Thoracic aorta (tissue), 2 donors: ENCODE measurements at regions not wholly inside any gene's neighbourhood (a gene's known extent, or its start where the extent isn't known, plus 50 kb on each side); places are given as distances from the start of the nearest gene placed in this dataset.

Experiments used
- ATAC-seq: fragments of 150-250 bp; one replicate; pipeline ENCODE4 v1.8.0; 2017; ENCODE audit warnings: low read depth; ENCODE audit not compliant: insufficient number of reproducible peaks, low FRiP score
- DNase-seq: peaks from one replicate; pipeline ENCODE4 v3.0.0-alpha.2; 2020; ENCODE audit warnings: low spot score
- H3K27ac ChIP-seq, 2 donors: fragments of 200-600 bp; sonication (generic); 1 replicate in 1 of 2; 2 replicates in 1 of 2; pipeline ENCODE4 v1.5.1; 2016; ENCODE audit warnings: mild to moderate bottlenecking in 2 of 2, moderate library complexity in 2 of 2
- H3K27me3 ChIP-seq: fragments of 200-600 bp; sonication (generic); replicated peaks from 2 replicates; pipeline ENCODE4 v1.6.0; 2016; ENCODE audit warnings: mild to moderate bottlenecking; ENCODE audit not compliant: insufficient read depth
- H3K36me3 ChIP-seq: fragments of 200-600 bp; sonication (generic); one replicate; pipeline ENCODE4 v1.5.1; 2016
- H3K4me1 ChIP-seq, 2 donors: fragments of 200-600 bp; sonication (generic); 1 replicate in 1 of 2; 2 replicates in 1 of 2; pipeline versions ENCODE4 v1.5.1 to v1.6.0; 2016; ENCODE audit warnings: low read depth in 2 of 2, mild to moderate bottlenecking in 1 of 2; ENCODE audit not compliant: control insufficient read depth in 1 of 2
- H3K4me3 ChIP-seq: fragments of 200-600 bp; sonication (generic); 2 replicates; pipeline ENCODE4 v1.5.1; 2016; ENCODE audit warnings: mild to moderate bottlenecking
- H3K9me3 ChIP-seq: fragments of 200-600 bp; sonication (generic); 2 replicates; pipeline ENCODE4 v1.5.1; 2016
- TF ChIP-seq, protein P1 (sequence below): fragments of 200-600 bp; sonication (generic); IDR thresholded peaks from one replicate; pipeline ENCODE4 v1.5.1; 2019; ENCODE audit warnings: antibody characterized with exemption

DNA sequence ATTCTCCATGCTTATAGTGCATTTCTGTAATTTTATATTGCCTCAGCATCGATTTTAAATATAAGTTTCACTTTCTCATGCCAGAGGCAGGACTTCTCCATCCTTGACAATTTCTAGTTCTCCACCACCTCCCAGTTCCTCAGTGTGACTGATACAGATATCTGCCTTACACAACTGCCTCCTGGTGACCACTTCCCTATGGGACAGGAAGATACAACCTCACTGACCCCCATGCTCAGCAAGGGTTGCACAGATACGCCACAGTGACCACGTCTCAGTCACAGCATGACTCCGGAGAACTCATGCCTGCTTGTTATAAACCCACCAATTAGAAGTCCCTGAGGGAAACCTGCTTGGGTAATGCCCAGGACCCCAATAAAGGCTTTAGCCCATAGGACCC, 284.0 kb upstream of the MC4R start:
- ATAC-seq = no peak

DNA sequence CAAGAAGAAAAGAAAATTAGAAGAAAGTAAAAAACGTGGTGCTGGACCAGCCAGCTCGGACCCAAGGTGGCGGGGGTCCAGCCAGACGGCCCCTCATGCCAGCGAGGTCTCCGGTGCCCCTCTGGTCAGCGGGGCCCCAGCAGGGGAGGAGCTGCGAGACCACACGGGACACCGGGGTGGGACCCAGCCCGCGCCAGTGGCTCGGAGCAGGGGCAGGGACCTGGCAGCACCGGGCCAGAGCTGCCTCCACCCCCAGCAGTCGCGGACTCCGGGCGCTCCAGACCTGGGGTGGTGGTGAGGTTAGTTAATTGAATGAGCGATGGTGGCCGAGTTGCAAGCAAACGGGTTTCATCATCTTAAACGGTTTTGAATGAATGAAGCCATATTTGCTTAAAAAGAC, 289.9 kb upstream of the MC4R start:
- H3K4me3 ChIP-seq = no peak overlapping the region
- no peaks in the 10 kb centered on the region for H3K9me3 ChIP-seq
- H3K4me1 ChIP-seq = no peaks in the 10 kb centered on the region
- no peaks in the 10 kb centered on the region for H3K36me3 ChIP-seq
- no peaks in the 10 kb centered on the region for H3K27me3 ChIP-seq
- ATAC-seq = no peak
- DNase-seq = no peak
- H3K27ac ChIP-seq = no peak overlapping the region
- TF ChIP-seq, protein P1, sequence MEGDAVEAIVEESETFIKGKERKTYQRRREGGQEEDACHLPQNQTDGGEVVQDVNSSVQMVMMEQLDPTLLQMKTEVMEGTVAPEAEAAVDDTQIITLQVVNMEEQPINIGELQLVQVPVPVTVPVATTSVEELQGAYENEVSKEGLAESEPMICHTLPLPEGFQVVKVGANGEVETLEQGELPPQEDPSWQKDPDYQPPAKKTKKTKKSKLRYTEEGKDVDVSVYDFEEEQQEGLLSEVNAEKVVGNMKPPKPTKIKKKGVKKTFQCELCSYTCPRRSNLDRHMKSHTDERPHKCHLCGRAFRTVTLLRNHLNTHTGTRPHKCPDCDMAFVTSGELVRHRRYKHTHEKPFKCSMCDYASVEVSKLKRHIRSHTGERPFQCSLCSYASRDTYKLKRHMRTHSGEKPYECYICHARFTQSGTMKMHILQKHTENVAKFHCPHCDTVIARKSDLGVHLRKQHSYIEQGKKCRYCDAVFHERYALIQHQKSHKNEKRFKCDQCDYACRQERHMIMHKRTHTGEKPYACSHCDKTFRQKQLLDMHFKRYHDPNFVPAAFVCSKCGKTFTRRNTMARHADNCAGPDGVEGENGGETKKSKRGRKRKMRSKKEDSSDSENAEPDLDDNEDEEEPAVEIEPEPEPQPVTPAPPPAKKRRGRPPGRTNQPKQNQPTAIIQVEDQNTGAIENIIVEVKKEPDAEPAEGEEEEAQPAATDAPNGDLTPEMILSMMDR = no peak

More for the DNA sequence above, 284.0 kb upstream of the MC4R start:
- Histone ChIP-seq H3K27ac (no peak overlapping the region), H3K9me3 (no peaks in the 10 kb centered on the region), H3K4me3 (no peak overlapping the region), H3K36me3 (no peaks in the 10 kb centered on the region), H3K4me1 (no peaks in the 10 kb centered on the region), H3K27me3 (no peaks in the 10 kb centered on the region)
- TF ChIP-seq, protein P1 = no peak
- no peak for DNase-seq

DNA sequence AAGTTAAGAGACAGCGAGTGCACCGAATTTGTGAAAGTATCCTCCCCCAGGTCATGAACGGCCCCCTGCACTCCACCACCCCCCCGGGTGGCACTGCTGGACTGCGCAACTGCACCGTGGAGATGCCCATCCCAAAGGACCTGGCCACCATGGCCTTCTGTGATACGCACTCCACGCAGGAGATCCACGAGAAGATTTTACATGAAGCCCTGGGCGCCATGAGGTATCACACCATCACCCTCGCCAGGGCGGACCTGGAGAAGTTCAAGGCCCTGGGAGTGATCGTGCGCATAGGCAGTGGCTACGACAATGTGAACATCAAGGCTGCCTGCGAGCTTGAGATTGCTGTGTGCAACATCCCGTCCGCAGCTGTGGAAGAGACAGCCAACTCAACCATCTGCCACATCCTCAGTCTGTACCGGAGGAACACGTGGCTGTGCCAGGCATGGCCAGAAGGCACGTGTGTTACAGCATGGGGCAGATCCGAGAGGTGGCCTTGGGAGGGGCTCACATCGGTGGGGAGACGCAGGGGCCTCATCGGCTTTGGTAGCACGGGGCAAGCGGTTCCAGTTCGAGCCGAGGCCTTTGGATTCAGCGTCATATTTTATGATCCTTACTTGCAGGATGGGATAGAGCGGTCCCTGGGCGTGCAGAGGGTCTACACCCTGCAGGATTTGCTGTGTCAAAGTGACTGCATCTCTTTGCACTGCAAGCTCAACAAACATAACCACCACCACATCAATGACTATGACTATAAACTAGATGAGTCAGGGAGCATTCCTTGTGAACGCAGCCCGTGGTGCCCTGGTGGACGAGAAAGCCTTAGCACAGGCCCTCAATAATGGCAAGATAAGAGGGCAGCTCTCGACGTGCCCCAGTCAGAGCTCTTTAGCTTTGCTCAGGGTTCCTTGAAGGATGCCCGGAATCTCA, 290.8 kb upstream of the MC4R start:
- no peaks in the 10 kb centered on the region for H3K36me3 ChIP-seq
- H3K4me1 ChIP-seq = no peaks in the 10 kb centered on the region
- ATAC-seq = no peak
- no peak for DNase-seq
- H3K4me3 ChIP-seq = no peak overlapping the region
- H3K27me3 ChIP-seq = no peaks in the 10 kb centered on the region
- no peak overlapping the region for H3K27ac ChIP-seq
- H3K9me3 ChIP-seq = no peaks in the 10 kb centered on the region
- TF ChIP-seq, protein P1 = no peak

DNA sequence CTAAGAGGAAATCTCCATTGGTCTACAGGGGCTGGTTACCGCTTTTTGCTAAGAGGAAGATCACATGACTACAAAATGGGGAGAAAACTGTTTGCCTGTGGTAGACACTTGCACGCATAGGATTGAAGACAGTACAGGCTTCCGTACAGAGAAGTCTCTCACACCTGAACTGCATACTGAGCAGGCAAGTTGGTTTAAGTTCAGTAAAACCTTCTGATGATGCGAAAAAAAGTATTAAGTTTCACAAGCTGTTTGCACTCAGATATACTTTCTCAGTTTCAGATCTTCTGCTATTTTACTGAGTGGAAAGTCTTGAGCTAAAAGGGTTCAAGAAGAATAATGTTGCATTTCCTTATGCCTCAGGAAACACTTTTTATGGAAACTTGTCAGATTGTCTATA, 292.2 kb upstream of the MC4R start:
- H3K27ac ChIP-seq = no peak overlapping the region
- H3K27me3 ChIP-seq = no peaks in the 10 kb centered on the region
- H3K36me3 ChIP-seq = no peaks in the 10 kb centered on the region
- TF ChIP-seq, protein P1 = no peak
- H3K4me3 ChIP-seq = no peak overlapping the region
- ATAC-seq (no peak), DNase-seq (no peak)
- no peaks in the 10 kb centered on the region for H3K9me3 ChIP-seq
- H3K4me1 ChIP-seq = no peaks in the 10 kb centered on the region

DNA sequence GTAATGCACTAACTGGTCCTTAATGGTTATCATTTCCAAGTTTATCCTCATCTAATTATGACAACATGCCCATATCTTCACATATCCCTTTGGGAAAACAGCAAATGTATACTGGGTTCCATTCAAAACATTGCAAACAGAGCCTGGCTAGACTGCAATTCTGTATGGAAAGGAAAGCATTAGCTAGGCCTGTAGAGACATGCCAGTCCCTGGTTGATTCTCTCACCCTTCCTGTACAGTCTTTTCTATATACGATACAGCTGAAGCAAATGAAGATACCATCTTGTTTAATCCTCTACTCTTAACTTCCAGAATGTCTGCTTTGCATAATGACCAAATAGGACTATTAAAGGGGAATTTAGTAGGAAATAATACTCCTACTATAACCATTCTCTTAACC, 294.4 kb upstream of the MC4R start:
- Histone ChIP-seq H3K9me3 (no peaks in the 10 kb centered on the region), H3K27me3 (no peaks in the 10 kb centered on the region), H3K27ac (no peak overlapping the region), H3K4me3 (no peak overlapping the region), H3K4me1 (no peaks in the 10 kb centered on the region), H3K36me3 (no peaks in the 10 kb centered on the region)
- ATAC-seq (no peak), DNase-seq (no peak)
- TF ChIP-seq, protein P1 = no peak
